GM18873 (cell line): ENCODE measurements at regions not wholly inside any gene's neighbourhood (a gene's known extent, or its start where the extent isn't known, plus 50 kb on each side); places are given as distances from the start of the nearest gene placed in this dataset.
"Not testable (repeated sequence)": the region's sequence is repeated elsewhere in the genome, so short reads cannot be mapped to it uniquely, and the experiment has no call there.

ENCODE experiments used
- ATAC-seq: cut with Tn5 transposase; IDR thresholded peaks from one replicate; pipeline ENCODE4 v1.9.1; 2021; ENCODE audit warnings: mild to moderate bottlenecking, moderate library complexity, moderate number of reproducible peaks; ENCODE audit not compliant: unreplicated experiment, low FRiP score

DNA sequence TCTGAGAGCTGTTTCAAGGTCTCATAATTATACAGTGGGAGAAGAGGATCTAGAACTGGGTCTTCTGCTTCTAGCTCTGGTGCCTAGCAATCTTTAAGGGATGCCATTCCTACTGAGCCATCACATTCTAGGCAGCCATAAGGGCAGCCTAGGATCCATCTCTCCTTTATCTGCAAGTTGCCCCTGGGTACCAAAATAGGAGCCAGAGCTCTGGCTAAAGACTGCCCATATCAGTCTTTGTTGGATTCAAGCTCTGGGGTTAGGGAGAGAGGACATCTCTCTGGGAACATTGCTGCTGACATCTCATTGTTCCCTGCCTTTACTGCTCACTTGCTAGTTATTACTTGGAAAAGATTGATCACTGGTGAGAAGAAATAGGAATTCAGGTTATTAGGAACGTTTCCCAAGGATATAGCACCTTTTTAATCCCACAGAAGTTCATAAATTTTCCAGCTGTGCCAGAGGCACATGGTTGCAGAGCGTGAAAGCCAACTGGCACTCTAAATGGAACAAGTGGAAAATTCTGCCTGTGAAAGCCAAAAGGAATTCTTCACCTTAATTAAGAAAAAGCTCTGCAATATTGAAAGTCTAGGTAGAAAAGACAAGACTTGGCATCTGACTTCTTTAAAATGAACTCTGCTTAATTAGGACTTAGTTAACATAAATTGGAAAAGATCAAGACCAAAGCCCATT lies 102.2 kb downstream of the CDC42EP3 start:
- no peak for ATAC-seq

DNA sequence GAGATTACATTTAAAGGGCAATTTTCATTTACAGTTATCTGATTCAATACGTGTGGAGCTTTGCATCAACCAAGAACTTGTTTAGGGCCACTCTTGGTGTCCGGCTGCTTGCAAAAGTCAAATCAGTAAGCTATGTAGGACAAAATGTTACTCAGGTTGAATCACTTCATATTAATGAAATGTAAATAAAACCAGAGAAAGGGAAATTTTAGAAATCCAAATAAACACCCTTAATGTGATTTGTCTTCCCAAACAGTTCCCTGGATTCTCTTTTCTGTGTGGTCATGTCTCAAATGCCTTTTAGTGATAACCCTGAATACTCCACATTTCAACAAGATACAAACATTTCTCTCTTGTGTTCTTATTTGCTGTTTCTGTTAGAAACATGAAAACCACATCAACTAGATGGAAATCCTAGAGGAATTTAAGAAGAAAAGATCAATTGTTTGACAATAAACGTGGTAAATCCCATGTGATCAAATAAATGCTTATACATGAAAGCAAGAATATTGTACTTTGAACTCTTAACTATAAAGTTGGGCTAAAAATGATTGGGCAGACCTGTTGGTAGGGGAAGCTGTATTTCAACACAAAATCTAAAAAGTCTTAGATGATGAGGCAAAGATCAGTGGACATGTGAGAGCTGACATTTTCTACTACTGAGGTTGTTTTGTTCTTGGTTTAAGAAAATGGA lies 101.3 kb downstream of the CDC42EP3 start:
- no peak for ATAC-seq

DNA sequence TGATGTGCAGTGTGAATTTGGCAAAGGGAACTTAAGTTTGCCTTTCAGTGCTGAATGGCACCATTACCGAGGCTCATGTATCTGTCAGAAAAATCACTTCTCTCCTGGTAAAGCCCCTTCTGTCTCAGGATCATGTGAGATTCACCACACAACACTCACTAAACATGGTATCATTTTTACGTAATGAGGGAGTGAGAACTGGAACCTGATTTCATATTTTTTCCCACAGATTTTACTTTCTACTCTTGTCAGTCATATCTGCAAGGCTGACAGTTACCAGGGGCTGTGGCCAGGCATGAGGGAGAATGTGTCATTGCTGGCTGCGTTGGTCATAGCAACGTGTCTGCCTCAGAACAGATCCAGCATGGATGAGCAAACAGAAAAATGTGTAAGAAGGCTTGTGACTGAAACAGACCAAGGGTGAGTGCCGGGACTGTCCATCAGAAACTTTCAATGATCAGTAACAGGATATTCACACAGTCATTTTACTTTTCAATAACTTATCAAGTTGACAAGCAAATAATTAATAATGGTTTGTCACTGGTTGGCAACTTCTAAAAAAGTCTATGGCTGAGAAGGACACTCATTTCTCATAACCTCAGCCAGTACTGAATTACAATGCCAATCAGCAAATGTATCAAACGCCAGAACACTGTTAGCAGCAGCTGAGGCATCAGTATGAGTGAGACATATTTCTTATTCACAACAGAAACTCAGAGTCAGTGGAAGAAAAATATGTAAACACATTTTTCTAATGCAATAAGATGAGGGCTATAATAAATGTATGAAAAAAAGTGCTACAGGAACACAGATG lies 100.5 kb downstream of the CDC42EP3 start:
- ATAC-seq, result peak; percentile 85

DNA sequence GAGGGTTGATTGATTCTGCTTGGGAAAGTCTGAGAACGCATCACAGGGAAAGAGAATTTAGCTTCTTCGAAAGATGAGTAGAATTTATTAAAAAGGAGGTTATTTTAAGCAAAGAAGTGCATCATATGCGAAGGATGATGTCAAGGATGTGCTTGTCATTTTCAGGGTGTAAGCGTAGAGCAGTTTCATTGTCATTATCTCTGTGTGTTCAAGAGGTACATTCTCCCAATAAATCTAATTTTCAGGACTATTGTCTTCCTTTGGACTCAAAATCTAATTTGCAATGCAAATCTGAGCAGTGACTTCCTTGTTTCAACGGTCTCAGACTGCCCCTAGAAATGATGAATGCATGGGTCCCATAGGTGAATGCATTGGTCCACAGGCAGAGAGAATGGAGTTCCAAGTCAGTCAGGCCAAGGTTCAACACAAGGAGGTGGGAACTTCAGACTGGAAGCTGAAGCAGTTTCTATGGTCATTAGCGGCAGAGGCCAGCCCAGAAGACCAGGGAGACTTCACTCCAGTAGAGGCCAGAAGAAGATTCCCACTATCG lies 99.8 kb downstream of the CDC42EP3 start:
- no peak for ATAC-seq

DNA sequence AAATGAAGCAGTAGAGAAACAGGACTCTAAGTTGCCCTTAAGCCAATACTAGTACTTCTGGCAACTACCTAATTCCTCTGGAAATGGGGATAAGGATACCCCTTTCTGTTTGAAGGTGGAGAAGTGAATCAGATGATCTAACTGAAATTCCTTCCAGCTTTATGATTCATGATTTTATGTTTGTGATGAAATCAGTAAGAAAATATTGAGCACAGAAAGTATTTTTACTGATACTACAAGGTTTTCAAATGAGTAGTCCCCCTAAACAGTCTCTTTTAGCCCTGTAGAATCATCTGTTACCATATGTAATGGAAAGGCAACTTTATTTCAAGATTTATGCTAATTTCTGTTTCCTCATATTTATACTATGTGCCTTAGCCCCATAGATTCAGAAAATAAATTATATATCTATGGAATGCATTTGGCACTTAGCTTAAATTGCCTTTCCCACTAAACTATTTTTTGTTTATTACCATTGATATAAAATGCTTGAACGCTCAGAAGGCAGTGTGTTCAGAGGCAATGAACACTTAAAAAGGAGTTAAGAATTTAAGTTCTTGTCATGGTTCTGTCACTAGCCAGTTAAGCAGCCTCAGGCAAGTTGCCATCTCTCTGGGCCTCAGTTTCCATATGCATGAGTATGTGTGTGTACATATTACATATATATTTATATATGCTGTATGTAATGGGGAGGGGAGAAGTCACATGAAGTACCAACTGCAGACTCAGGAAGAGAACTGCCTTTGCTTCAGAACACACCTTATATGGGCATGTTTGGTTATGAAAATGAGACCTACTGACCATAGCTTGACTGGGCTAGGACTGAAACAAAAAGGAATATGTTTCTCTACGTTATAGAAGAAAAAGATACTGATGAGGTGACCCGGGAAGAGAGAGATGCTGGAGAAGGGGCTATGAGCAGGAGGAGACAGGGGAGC lies 97.7 kb downstream of the CDC42EP3 start:
- ATAC-seq, result peak; percentile 59

DNA sequence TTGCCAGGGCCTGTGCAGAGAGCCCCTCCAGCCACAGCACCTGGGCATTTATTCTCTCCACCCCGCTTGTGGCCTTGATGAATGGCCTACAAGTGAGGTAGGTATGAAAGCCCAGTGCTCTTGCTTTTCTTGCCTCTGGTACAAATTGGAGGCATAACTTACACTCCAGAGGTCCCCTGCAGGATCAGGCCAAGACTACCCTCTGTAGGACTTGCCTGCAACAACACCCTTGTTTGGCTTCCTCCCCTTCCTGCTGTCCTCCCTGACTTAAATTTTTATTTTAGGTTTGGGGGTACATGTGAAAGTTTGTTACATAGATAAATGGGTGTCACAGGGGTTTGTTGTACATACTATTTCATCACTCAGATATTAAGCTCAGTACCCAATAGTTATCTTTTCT lies 95.7 kb downstream of the CDC42EP3 start:
- ATAC-seq, result no peak

DNA sequence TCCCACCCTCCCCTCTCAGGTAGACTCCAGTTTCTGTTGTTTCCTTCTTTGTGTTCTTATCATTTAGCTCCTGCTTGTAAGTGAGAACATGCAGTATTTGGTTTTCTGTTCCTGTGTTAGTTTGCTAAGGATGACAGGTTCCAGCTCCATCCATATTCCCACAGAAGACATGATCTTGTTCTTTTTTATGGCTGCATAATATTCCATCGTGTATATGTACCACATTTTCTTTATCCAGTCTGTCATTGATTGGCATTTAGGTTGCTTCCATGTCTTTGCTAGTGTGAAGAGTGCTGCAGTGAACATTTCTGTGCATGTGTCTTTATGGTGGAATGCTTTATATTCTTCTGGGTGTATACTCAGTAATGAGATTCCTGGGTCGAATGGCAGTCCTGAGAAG lies 95.2 kb downstream of the CDC42EP3 start:
- ATAC-seq, result not testable (repeated sequence)

DNA sequence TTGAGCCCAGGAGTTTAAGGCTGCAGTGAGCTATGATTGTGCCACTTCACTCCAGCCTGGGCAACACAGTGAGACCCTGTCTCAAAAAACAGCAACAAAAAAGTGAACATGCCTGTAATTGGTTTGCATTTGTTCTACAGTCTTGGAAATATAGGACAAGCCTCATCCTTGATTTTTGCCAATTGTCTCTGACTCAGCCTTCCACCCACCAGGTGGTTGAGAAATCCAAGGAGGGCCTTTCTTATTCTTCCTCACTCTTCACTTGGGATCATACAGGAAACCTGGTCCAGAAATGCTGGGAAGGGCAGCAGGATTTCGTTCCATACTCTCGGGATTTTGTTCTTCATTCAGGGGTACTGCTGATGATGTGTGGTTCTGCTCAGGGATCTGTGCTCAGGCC lies 94.6 kb downstream of the CDC42EP3 start:
- ATAC-seq, result no peak

DNA sequence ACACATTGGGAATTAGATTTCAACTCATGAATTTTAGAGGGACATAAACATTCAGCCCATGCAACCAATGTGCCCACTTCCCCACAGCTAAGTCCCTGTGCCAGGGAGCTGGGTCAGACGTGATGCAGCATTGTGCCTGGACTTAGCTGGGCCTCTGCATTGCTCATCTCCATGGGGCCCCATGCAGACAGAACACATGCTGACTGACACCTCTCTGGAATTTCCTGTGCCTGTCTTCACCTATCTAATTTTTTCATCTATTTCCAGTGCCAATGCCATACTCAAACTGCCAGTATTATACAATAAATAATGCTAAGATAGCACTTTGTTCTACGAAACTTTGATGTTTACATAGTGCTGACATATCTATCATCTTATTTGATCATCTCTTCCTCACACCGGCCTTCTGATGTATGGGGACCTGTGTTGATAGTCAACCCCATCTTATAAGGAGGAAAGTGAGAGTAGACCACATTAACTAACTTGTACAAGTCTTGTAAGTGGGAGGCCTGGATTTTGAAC lies 92.2 kb downstream of the CDC42EP3 start:
- no peak for ATAC-seq

DNA sequence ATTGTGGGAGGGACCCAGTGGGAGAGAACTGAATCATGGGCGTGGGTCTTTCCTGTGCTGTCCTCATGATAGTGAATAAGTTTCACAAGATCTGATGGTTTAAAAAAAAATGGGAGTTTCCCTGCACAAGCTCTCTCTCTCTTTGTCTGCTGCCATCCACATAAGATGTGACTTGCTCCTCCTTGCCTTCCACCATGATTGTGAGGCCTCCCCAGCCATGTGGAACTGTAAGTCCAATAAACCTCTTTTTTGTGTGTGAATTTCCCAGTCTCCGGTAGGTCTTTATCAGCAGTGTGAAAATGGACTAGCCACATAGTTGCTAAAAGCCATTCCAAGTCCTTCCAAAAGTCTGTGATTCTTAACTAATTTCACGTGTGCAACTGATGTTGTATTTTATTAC lies 91.5 kb downstream of the CDC42EP3 start:
- ATAC-seq, result not testable (repeated sequence)

DNA sequence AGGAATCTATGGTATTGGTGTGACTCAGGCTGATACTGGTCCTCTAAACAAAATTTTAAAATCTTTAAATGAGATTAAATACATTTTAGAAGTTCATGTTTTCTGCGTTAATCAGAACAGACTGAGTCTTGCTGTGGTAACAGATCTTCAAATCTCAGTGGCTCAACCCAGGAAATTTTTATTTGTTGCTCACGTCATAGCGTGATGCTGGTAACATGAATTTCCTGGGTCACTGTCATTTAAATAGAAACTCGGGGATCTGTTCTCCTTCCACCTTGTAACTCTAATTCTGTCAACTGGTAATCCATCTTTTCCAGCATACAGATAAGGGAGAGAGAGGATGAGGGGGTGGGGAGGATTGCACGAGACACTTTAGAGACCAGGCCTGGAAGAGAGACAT lies 90.0 kb downstream of the CDC42EP3 start:
- no peak for ATAC-seq

DNA sequence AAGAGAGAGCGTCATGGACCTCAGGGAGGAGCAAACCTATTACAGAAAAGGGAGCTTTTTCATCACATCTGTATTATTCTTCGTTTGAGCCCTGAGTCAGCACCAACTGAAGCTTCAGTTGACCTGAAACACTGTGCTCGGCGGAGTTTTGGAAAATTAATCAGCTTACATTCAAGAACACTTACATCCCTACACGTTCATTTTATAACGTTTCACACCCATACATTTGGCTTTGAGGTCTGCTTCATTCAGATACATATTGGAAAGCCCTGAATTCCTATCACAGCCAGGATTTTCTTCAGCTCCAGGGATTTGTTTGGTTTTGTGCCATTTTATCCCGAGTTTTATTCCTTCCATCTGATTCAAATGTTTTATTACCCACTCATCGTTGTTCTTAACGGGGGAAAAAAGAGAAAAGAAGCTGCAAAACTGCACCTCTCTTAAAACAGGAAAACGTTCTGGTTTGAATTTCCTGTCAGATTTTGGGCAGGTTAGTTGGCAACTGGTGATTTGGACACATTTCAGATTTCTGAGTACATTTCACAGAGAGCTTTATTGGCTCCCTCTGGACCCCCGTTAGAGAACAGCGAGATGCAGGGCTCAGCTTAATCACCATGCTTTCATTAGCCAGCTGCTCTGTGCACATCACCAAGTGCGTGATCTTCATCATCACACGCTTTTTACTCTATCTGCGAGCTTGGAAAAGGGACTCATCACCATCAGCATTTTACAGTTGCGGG lies 88.8 kb downstream of the CDC42EP3 start:
- no peak for ATAC-seq

DNA sequence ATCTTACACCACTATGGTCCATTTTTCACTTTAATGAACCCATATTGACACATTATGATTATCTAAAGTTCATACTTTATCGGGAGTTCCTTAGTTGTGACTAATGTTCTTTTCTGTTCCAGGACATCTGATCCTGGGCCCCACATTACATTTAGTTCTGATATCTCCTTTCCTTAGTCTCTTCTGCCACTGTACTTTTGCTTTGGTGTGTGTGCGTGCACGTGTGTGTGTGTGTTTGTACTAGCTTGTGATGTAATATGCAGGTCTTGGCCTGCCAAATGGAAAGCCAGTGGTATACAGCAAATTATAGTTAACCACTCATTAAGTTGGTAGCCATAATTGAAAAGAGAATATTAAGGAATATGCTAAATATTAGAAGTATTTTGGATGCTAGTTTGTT lies 88.0 kb downstream of the CDC42EP3 start:
- ATAC-seq, result no peak

DNA sequence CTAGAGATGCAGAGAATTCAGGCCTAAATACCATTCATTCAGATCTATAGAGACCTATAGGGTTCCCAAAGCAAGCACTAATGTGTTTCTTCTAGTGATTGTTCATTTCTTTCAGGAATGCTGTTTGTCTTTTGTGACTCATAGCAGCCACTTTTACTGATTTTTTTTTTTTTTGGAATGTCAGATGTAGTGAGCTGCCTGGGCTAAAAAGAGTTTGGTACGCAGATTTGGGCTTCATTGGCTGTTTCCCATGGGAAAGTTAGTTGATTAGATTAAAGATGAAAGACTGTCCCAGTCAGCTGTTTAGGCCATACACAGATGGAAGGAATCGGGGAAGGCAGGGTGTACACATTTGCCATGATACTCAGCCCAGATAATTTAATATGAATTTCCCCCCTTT lies 87.6 kb downstream of the CDC42EP3 start:
- ATAC-seq, result no peak

DNA sequence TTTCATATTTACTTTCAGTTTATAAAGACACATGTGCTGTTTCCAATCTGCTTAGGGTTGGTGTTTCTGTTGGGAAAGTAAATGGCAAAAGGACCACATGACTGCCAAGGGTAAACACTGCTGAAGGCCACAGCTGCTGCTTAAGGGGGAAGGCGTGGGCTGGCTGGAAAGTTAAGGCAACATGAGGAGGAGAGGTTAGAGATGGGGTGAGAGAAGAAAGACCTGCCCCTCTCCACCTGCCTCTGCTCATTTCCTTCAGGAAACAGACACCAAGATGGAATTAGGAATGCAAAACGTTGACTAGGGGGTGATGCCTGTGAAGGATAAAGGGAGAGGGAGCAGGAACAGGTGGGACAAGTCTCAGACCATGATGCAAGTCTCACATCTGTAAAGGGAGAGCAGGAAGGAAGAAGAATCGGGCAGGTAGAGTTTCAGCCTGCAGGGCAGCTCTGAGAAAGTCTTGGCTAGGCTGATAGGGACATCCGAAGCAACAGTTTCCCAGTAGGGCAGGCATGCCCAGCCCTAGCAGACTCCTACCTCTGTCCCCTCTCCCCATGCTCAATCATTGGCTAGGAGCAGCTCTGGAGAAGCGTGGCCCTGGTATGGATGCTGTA lies 86.0 kb downstream of the CDC42EP3 start:
- ATAC-seq, result no peak

DNA sequence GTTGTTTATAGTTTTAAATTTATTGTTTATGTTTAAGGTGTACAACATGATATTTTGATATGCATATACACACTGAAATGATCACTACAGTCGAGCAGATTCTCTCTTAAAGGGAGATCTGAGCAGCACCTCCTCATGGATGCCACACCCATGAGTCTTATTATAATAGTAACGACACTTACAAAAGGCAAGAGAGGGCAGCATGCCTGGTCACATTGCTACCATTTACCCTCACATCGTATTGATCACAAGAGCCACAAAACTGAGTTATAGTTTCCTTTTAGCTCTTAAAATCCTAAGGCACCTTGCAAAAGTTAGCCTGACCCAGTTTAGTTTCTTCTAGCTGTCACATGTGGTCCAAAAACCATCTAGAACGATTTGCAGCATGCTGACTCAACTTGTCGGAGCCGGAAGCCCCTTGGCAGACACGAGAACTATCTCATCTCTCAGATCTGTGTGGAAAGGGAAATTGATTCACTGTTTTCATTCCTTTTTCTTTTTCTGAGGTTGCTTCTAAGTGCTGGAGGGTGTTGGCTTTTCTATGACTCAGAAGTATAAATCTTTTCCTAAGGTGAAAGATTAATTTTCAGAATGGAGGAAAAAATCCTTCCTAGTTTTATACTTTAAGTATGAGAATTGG lies 85.3 kb downstream of the CDC42EP3 start:
- ATAC-seq, result peak; percentile 50

DNA sequence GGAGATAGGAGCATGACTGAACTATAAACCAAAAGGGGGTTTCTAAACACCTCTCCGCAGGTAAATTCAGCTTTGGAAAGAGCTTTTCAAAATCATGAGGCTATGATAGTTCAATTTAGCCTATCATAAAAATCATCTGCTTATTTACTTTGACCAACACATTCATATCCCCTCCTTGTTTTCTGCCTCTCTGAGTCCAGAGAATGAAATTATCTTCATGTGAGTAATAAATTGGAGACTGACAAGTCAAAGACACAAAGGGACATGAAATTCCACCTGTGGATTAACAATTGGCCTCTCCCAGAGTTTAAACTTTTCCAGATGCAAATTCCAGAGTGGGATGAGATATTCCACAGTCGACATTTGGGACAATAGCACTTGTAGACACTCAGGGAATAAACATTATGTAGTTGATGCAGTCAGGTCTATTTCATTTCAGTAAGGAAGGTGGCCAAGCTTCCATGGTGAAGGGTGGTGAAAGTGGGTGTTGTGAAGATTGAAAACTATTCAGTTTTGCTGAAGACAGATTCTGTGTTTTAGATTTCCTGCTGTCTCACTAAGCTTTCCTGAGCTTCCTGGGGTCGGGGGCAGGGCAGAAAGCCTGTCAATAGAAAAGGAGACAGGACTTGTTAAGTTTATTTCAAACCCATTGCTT lies 84.7 kb downstream of the CDC42EP3 start:
- no peak for ATAC-seq

DNA sequence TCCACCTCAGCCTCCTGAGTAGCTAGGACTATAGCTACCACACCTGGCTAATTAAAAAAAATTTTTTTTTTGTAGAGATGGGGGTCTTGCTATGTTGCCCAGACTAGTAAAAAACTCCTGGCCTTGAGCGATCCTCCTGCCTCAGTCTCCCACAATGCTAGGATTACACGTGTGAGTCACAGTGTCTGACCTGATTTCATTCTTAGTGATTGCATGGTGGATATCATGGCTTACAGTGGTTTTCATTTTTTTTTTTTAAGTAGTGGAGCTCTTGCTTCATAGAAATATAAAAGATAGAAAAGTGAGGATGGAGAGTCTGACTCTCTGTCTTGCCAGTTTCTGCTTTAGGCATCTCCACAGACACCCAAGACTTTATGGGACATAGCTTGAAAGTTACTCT lies 83.6 kb downstream of the CDC42EP3 start:
- ATAC-seq, result no peak
